ENCODE measurements at regions not wholly inside any gene's neighbourhood (a gene's known extent, or its start where the extent isn't known, plus 50 kb on each side); places are given as distances from the start of the nearest gene placed in this dataset.

- TF ChIP-seq CTCF (conservative IDR thresholded peaks at IDR 0.05; ENCODE audit: low read depth, low read length) (no peak), EZH2 (IDR thresholded peaks at IDR 0.05; ENCODE audit: borderline replicate concordance, low read depth, low read length, poor library complexity, severe bottlenecking) (no peak)
These were observed 51.6 kb upstream of the NCOA1 start for GRCh38 chr2:24439280-24439970.

Data from A673 (cell line).